NT2/D1 (cell line): ENCODE measurements at regions not wholly inside any gene's neighbourhood (a gene's known extent, or its start where the extent isn't known, plus 50 kb on each side); places are given as distances from the start of the nearest gene placed in this dataset.

ENCODE experiments used
- DNase-seq: peaks from one replicate; pipeline ENCODE4 v3.0.0-alpha.2; 2011; ENCODE audit warnings: low read depth, low spot score
- H3K27me3 ChIP-seq: 2 replicates; pipeline ENCODE4 v1.6.0; 2011; ENCODE audit warnings: mild to moderate bottlenecking; ENCODE audit not compliant: insufficient read length, insufficient read depth
- H3K36me3 ChIP-seq: 2 replicates; pipeline ENCODE4 v1.6.1; 2011; ENCODE audit warnings: mild to moderate bottlenecking, low read length, mixed read lengths; ENCODE audit not compliant: insufficient read depth, insufficient read length
- H3K4me1 ChIP-seq: 2 replicates; pipeline ENCODE4 v1.5.1; 2011; ENCODE audit not compliant: insufficient read depth, insufficient read length
- H3K4me3 ChIP-seq: 2 replicates; pipeline ENCODE4 v1.5.1; 2011; ENCODE audit warnings: low read depth; ENCODE audit not compliant: insufficient read length
- H3K9ac ChIP-seq: 2 replicates; pipeline ENCODE4 v1.6.0; 2011; ENCODE audit warnings: low read depth; ENCODE audit not compliant: insufficient read length
- H3K9me3 ChIP-seq: 2 replicates; pipeline ENCODE4 v1.5.1; 2011; ENCODE audit warnings: mild to moderate bottlenecking, low read length; ENCODE audit not compliant: insufficient read depth
- SUZ12 ChIP-seq: IDR thresholded peaks from 2 replicates; pipeline ENCODE4 v1.6.1; 2011; ENCODE audit not compliant: insufficient read length, insufficient read depth; ENCODE audit errors: extremely low read depth
- YY1 ChIP-seq: IDR thresholded peaks from 2 replicates; pipeline ENCODE4 v1.6.1; 2011; ENCODE audit not compliant: insufficient read length, insufficient read depth
- ZNF274 ChIP-seq: IDR thresholded peaks from 2 replicates; pipeline ENCODE4 v1.6.1; 2011; ENCODE audit warnings: mild to moderate bottlenecking, low read depth, low read length

GRCh38 chr7:132687981-132688383 is 111.7 kb upstream of the PLXNA4 start:
- no peak for TF ChIP-seq ZNF274
- TF ChIP-seq YY1: peak; percentile 13
- Histone ChIP-seq H3K27me3 (no peaks in the 10 kb centered on the region), H3K4me3 (no peak overlapping the region), H3K9me3 (peaks cover 11% of the 10 kb centered on the region; the same call in 1 of the 2 replicates), H3K36me3 (no peaks in the 10 kb centered on the region), H3K4me1 (no peaks in the 10 kb centered on the region), H3K9ac (no peak overlapping the region)
- peak; percentile 95 for DNase-seq

GRCh38 chr7:132687016-132687415 is 110.7 kb upstream of the PLXNA4 start:
- no peaks in the 10 kb centered on the region for H3K27me3 ChIP-seq
- H3K4me3 ChIP-seq: no peak overlapping the region
- no peak for DNase-seq
- H3K9ac ChIP-seq: no peak overlapping the region
- peaks cover 11% of the 10 kb centered on the region; the same call in 1 of the 2 replicates for H3K9me3 ChIP-seq
- no peak for TF ChIP-seq ZNF274
- TF ChIP-seq SUZ12: no peak
- no peak for TF ChIP-seq YY1
- H3K36me3 ChIP-seq: no peaks in the 10 kb centered on the region
- no peaks in the 10 kb centered on the region for H3K4me1 ChIP-seq

DNA sequence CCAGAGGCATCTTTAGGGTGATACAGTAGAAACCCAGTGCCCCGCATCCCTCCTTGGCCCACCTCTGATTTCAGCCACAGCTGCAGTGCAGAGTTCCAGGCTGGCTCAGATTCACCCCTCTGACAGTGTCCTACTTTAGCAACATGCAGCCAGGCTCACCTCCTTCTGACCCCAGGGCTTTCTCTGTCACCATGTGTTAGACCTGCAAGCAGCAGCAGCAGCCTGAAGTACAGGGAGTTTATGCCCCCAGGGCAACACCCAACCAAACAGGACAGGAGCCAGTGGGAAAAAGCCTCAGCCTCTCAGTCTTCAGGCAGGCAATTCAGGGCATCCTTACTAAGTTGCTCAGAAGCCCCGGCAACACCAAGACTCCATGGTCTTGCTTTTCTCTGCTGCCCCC is 109.0 kb upstream of the PLXNA4 start:
- Histone ChIP-seq H3K9ac (no peak overlapping the region), H3K4me1 (no peaks in the 10 kb centered on the region), H3K27me3 (no peaks in the 10 kb centered on the region), H3K4me3 (no peak overlapping the region), H3K36me3 (no peaks in the 10 kb centered on the region), H3K9me3 (peaks cover 11% of the 10 kb centered on the region; the same call in 1 of the 2 replicates)
- TF ChIP-seq YY1 (no peak), ZNF274 (no peak)
- DNase-seq: no peak

- Histone ChIP-seq H3K36me3 (no peaks in the 10 kb centered on the region), H3K9ac (no peak overlapping the region), H3K9me3 (peaks cover 11% of the 10 kb centered on the region; the same call in 1 of the 2 replicates), H3K4me1 (no peaks in the 10 kb centered on the region), H3K4me3 (no peak overlapping the region), H3K27me3 (no peaks in the 10 kb centered on the region)
- TF ChIP-seq YY1: no peak
- TF ChIP-seq ZNF274: no peak
- TF ChIP-seq SUZ12: no peak
- no peak for DNase-seq
These were observed 107.8 kb upstream of the PLXNA4 start for GRCh38 chr7:132683896-132684690.

GRCh38 chr7:132681951-132682350 is 105.7 kb upstream of the PLXNA4 start:
- H3K9ac ChIP-seq: no peak overlapping the region
- no peaks in the 10 kb centered on the region for H3K4me1 ChIP-seq
- no peak for DNase-seq
- H3K4me3 ChIP-seq: no peak overlapping the region
- no peaks in the 10 kb centered on the region for H3K36me3 ChIP-seq
- peaks cover 16% of the 10 kb centered on the region; the same call in 1 of the 2 replicates for H3K9me3 ChIP-seq
- TF ChIP-seq YY1 (no peak), ZNF274 (no peak), SUZ12 (no peak)
- H3K27me3 ChIP-seq: no peaks in the 10 kb centered on the region

- no peak overlapping the region for H3K9ac ChIP-seq
- peaks cover 7% of the 10 kb centered on the region; the same call in 1 of the 2 replicates for H3K9me3 ChIP-seq
- no peak overlapping the region for H3K4me3 ChIP-seq
- H3K4me1 ChIP-seq: no peaks in the 10 kb centered on the region
- H3K27me3 ChIP-seq: no peaks in the 10 kb centered on the region
- no peak for TF ChIP-seq ZNF274
- no peak for TF ChIP-seq SUZ12
- TF ChIP-seq YY1: no peak
- DNase-seq: no peak
- no peaks in the 10 kb centered on the region for H3K36me3 ChIP-seq
These were observed 104.3 kb upstream of the PLXNA4 start for GRCh38 chr7:132680590-132680989.

GRCh38 chr7:132678656-132679055 is 102.4 kb upstream of the PLXNA4 start:
- H3K27me3 ChIP-seq: no peaks in the 10 kb centered on the region
- no peaks in the 10 kb centered on the region for H3K4me1 ChIP-seq
- no peak for DNase-seq
- no peak overlapping the region for H3K4me3 ChIP-seq
- H3K36me3 ChIP-seq: no peaks in the 10 kb centered on the region
- H3K9me3 ChIP-seq: 0 out of 2 replicates have a peak, but pooled peaks cover 5% of the 10 kb centered on the region
- H3K9ac ChIP-seq: no peak overlapping the region
- TF ChIP-seq ZNF274 (no peak), YY1 (no peak), SUZ12 (no peak)
